ENCODE measurements at regions not wholly inside any gene's neighbourhood (a gene's known extent, or its start where the extent isn't known, plus 50 kb on each side); places are given as distances from the start of the nearest gene placed in this dataset.

GRCh38 chr5:3317051-3317795 lies 278.4 kb upstream of the IRX1 start:
- no peak for DNase-seq

- no peak for DNase-seq
Measured at GRCh38 chr5:3313569-3313968, 282.1 kb upstream of the IRX1 start.

DNA sequence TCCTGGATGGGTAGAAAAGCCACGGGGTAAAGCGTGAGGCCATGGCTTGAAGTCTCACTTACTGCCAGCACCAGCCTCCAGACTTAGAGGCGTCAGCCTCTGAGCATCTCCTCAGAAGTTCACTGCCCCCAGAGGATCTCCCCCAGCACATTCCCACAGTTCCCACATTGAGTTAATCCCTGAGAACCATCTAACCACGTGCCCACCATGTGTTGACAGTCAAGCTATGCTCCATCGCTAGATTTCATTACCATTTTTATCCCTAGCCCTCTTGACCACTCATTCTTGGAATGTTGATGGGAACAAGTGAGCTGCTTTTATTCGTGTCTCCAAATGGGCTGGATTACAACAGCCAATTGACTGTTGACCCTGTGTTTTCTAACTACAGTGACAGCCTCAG lies 283.3 kb upstream of the IRX1 start:
- no peak for DNase-seq

DNA sequence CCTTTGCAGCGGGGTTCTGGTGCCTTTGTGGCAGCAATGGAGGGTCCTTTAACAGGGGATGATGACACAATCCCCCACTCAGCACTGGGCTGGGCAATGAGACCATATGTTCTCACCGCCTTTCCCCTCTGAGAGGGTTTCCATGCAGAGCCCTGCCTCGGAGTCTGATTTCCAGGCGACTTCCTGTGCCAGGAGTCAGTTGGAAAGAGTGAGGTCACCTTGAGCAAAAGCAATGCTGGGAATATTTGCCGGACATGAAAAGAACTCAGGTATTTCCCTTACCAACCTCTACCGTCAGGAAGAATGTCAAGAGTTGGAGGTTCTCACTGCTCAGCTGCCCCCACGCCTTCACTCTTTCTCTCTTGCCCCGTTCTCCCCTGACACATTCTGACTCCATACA lies 284.2 kb upstream of the IRX1 start:
- DNase-seq: no peak

GRCh38 chr5:3310541-3311261 lies 284.9 kb upstream of the IRX1 start:
- DNase-seq: peak; percentile 84

DNA sequence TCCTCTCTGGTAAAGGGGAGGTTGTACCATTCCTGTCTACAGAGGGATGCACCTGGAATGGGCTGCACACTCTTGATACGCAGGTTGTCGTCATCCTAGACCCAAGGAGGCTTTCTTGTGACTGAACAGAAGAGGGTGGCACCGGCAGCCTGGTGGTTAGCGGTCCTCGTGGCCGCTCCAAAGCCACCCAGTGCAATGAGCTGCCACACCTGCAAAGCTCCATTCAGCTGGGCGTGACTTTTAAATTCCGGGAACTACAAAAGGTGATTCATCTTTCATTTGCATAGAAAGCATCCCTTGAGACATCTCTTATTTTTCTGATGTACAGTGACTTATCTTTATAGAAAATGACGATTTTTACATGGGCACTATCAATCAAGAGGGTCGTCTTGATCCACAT lies 286.1 kb upstream of the IRX1 start:
- no peak for DNase-seq

DNA sequence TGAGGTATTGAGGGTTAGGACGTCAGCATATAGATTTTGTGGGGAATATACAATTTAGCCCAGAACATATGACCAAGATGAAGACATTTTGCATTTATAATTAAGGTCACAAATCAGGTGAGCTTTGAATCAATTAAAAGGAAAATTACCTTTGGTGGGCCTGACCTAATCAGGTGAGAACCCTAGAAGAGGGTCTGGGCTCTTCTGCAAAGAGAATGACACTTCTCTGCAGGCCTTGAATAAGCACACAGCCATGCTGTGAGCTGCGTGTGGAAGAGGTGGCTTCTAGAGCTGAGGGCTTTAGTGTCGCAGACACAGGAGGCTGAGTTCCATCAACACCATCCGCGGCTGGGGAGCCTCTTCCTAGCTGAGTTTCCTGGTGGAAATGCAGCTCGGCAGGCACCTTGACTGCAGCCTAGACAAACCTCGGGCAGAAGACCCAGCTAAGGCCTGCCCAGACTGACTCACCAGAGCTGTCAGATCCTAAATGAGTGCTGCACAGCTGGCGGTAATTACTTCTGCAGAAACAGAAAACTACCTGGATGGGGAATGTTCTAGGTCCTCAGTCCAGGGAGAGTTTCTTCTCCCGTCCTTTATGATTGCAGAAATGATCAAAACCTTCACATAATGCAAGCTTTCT lies 287.5 kb upstream of the IRX1 start:
- no peak for DNase-seq

GRCh38 chr5:3305432-3305831 lies 290.2 kb upstream of the IRX1 start:
- no peak for DNase-seq

- DNase-seq: no peak
Measured at GRCh38 chr5:3304346-3304745, 291.3 kb upstream of the IRX1 start.

GRCh38 chr5:3303777-3304176 lies 291.9 kb upstream of the IRX1 start:
- peak; percentile 71 for DNase-seq

- DNase-seq: no peak
Measured at GRCh38 chr5:3302228-3302627, 293.4 kb upstream of the IRX1 start.

DNA sequence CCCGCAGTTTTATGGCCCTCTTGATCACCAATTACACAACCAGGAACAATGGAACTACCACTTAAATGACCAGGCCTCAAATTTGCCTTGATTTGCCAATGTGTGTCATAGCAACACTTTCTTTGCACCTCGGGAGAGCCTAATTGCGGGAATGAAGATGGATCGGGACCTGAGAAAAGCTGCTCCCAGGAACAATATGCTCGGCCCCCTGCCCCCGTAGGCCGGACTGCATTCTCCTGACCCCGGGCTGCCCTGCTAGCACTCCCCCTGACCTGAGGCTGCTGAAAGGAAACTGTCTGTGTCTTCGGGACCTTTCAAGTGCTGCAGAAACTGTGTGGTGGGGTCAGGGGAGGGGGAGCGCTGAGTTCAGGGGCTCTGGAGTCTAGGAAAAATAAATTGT lies 294.3 kb upstream of the IRX1 start:
- no peak for DNase-seq

GRCh38 chr5:3300726-3301125 lies 294.9 kb upstream of the IRX1 start:
- DNase-seq: no peak

DNA sequence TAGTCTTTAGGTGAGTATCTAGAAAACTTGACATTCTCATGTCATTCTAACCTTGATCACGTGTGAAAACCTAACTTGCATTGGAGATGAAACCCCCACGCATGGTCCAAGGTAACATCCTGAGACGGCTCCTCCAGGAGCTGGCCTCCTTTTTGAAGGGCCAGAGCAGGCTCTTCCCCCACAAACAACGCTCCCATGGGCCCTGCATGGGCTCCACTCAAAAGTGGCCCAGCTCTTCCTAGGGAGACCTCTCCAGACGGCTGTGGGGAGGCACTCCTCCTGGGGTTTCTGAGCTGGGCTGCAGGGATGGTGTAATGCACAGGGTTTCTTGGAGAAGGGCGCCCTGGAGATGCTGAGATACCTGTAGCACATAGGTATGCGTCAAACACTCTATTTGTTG lies 296.2 kb upstream of the IRX1 start:
- no peak for DNase-seq

DNA sequence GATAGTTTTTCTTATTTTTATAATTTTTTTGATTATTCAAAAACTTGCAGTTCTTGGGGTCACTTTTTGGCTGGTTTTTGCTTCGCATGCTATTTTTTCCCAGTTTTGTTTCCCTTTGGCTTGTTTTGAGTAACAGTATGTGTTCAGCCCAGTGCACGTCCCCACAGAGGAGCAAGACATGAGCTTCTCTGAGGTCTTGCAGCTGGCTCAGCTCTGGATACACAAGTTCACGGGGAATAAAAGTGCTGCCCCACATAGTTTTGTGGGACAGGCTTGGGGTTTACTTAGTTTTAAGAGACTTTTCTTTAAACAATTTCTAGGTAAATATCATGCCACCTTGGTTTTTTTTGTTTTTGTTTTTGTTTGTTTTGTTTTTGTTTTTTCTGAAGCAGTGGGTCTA lies 297.8 kb upstream of the IRX1 start:
- DNase-seq: no peak

DNA sequence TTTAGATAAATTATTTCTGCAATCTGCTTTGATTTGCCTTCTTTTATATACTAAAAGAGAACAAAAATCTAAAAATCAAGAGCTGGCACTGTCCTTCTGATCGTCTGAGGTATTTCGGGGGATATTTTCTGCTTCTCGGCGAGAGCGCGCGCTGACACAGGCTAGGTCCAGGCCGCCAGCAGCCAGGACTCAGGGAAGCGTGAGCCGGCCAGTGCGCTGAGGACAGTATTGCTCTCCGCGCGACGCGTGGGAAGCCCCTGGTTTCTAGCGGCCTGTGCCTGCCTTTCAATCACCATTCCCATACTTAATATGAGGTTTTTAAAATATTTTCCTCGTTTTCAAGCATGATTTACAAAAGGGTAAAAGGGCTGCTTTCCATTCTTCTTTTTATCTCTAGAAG lies 307.3 kb upstream of the IRX1 start:
- no peak for DNase-seq

DNA sequence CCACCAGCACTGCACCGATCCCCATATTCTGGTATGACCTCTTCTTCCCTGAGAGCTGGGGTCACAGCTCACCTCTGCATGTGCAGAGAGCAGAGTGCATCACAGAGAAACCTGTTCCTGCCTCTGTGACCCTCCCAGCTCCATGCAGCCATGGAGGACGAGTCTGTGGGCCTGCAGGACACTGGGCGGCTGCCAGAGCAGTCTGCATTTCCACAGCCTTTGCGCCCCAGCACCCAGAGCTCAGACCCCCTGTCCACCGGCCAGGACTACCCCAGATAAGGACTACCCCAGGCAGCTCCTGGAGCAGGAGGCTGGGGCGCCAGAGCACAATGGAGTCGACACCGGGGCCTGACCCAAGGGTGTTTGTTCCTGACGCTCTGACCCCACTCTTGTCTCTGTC lies 308.1 kb upstream of the IRX1 start:
- no peak for DNase-seq

DNA sequence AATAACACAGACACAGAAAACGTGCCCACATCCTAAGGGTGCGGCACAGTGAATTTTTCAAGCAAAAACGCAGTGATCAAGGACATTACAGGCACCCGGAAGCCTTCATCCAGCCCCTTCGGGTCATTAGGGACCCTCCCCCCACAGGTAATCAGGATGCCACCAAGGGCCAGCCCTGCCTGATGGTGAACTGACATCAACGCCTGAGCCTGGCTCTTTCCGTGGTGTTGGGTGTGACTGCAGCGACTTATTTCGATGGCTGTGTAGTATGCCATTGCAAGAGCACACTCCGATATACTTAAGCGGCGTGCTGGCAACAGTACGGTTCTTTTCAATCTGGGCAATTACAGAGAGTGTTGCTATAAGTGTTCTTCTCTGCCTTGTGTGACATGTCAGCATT lies 310.0 kb upstream of the IRX1 start:
- DNase-seq: no peak

GRCh38 chr5:3284506-3284905 lies 311.1 kb upstream of the IRX1 start:
- DNase-seq: no peak

DNA sequence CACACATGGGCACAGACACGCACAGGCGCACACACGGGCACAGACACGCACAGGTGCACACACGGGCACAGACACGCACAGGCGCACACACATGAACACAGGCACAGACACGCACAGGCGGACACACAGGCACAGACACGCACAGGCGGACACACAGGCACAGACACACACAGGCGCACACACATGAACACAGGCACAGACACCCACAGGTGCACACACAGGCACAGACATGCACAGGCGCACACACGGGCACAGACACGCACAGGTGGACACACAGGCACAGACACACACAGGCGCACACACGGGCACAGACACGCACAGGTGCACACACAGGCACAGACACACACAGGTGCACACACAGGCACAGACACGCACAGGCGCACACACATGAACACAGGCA lies 312.8 kb upstream of the IRX1 start:
- DNase-seq: no peak

DNA sequence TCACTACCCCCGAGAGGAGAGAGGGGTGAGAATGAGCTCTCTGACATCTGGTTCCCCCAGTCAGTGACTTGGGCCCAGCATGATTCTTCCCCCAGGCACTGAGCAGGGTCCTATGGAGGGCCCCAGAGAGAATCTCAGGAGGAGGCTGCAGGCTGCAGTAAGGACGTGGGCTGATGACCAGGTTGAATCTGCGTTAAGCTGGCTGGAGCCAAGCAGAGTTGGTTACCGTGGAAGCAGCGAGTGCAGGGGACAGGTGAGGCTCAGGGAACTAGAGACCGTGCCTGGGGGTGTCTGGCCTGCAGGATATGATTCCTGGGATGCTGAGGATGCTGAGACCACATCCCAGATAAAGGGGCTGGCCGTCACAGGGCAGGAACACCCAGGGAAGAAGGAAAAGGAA lies 314.3 kb upstream of the IRX1 start:
- DNase-seq: no peak

DNA sequence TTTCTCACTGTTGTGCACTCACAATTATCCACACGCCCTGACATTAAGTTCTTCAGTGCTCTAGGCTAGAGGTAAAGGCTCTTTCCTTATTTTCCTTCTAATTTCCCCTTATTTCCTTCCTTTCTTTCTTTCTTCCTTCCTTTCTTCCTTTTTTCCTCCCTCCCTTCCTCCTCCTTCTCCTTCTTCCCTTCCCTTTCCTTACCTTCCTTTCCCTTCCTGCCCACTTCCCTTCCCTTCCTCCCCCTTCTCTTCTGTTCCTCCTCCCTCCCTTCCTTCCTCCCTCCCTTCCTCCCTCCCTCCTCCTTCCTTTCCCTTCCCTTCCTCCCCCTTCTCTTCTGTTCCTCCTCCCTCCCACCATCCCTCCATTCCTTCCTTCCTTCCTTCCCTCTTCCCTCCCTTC lies 317.0 kb upstream of the IRX1 start:
- no peak for DNase-seq

DNA sequence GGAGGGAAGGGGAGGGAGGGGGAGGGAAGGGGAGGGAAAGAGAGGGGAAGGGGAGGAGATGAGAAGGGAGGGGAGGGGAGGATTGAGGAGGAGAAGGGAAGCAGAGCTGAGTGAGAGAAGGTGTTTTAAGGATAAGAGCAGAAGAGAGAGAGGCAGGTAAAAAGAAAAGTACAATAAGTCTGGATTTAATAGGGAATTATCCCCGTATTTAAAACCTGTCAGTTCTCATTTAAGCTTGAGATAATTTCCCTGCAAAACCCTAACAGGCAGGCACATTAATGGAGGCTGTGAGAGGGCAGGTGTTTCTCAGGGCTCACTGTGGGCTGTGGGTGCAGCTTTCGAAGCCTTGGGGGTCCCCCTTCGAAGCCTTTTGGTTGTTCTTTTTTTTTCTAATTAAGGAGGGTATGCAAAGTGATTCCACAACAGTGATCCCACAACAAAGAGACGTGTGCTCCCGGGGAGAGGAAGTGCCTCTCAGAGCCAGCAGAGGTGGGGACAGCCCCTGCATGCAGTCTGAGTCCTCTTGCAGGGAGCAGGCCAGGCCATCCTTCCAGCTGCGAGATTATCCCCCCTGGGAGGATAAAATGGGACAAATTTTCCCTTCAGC lies 317.9 kb upstream of the IRX1 start:
- no peak for DNase-seq

DNA sequence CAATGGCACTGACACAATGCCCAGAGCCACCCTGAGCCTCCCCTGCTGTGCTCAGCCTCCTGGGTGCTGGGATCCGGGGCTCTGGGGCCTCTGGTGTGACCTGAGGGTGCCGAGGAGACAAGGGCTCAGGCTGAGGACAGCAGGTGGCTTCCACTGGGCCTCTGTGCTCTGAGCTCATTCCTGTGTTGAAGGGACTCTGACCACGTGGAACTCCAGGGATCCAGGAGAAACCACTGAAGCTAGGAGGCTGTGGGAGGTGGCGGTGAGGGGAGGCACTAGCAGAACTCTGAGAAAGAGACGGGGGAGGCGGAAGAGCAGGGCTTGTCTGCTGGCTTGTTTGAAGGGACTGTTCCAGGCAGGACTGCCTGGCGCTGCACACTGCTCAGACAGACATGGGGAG lies 318.7 kb upstream of the IRX1 start:
- no peak for DNase-seq
